ENCODE measurements at regions not wholly inside any gene's neighbourhood (a gene's known extent, or its start where the extent isn't known, plus 50 kb on each side); places are given as distances from the start of the nearest gene placed in this dataset.

- DNase-seq (ENCODE audit: low read depth, low spot score) (no peak), FAIRE-seq (no peak), ATAC-seq (no peak)
- intact Hi-C loops (cut with micrococcal nuclease; ENCODE audit: unreplicated experiment) (no loop called here), in situ Hi-C loops (cut with MboI) (no loop called here)
- 30% methylated on average over 5 of the region's 5 CpGs for WGBS (ENCODE audit: insufficient coverage, insufficient replicate concordance, low lambda C conversion rate, missing lambda C conversion rate)
- Histone ChIP-seq H3K4me1 (ENCODE audit: control insufficient read depth, insufficient read depth, low read length) (peaks cover 4% of the 10 kb centered on the region; the same call in 1 of the 2 replicates), H4K20me1 (ENCODE audit: control insufficient read depth, insufficient read depth) (no peaks in the 10 kb centered on the region), H3K4me2 (ENCODE audit: control insufficient read depth, insufficient read depth) (no peak overlapping the region), H3K36me3 (ENCODE audit: control insufficient read depth in 2 of 2, insufficient read depth in 2 of 2, low read length in 1 of 2) (no peaks in the 10 kb centered on the region), H3K9ac (ENCODE audit: control insufficient read depth, insufficient read depth, low read length) (no peak overlapping the region), H3K4me3 (no peak overlapping the region), H3K9me3 (replicated peaks; ENCODE audit: control insufficient read depth, insufficient read depth, low read length) (no peaks in the 10 kb centered on the region), H3K27ac (ENCODE audit: control insufficient read depth, insufficient read depth) (no peak overlapping the region), H3K27me3 (replicated peaks in 1 of 2; ENCODE audit: control insufficient read depth in 2 of 2, insufficient read depth in 2 of 2, low read length in 1 of 2) (no peaks in the 10 kb centered on the region; a peak in 1 of 4 replicates), H3K79me2 (ENCODE audit: control insufficient read depth, insufficient read depth, low read length) (no peaks in the 10 kb centered on the region), H2AFZ (ENCODE audit: control insufficient read depth, low read depth, low read length) (no peak overlapping the region)
- ChIA-PET RAD21 (ENCODE audit: unreplicated experiment) (no interaction called here), CTCF (interaction anchor here (0.8 to 1.2 kb wide), 2 partner anchors 10 to 12 kb away, joined by 3 read pairs; no protein-coding TSS in a partner anchor), POLR2A (no interaction called here), SMC1A (ENCODE audit: uncharacterized antibody, unreplicated experiment) (interaction anchor here (1.5 kb wide), 1 partner anchor 244 kb away, joined by 3 read pairs; no protein-coding TSS in a partner anchor)
- BruUV-seq (replicated peaks), result no TSS peak
- no peak for TF ChIP-seq ZNF687 (IDR thresholded peaks at IDR 0.05)
- TF ChIP-seq CHD2 (IDR thresholded peaks at IDR 0.05; ENCODE audit: borderline replicate concordance, low read depth, low read length), result no peak
- no peak for TF ChIP-seq NFYB (IDR thresholded peaks at IDR 0.05; ENCODE audit: insufficient read depth, low read depth, low read length)
- TF ChIP-seq TCF12 (IDR thresholded peaks at IDR 0.05; ENCODE audit: low read depth, low read length), result no peak
- no peak for TF ChIP-seq EED (IDR thresholded peaks at IDR 0.05; ENCODE audit: low read depth)
- no peak for TF ChIP-seq PAX8 (IDR thresholded peaks at IDR 0.05)
- no peak for TF ChIP-seq MYC (IDR thresholded peaks at IDR 0.05; ENCODE audit: insufficient read depth, insufficient read length, insufficient replicate concordance, low read length, severe bottlenecking)
- no peak for TF ChIP-seq CHD4 (IDR thresholded peaks at IDR 0.05)
- no peak for TF ChIP-seq MEF2B (IDR thresholded peaks at IDR 0.05; ENCODE audit: partially characterized antibody, poor library complexity, severe bottlenecking)
- no peak for TF ChIP-seq SREBF2 (IDR thresholded peaks at IDR 0.05; ENCODE audit: low read length)
- no peak for TF ChIP-seq POLR2AphosphoS2 (IDR thresholded peaks at IDR 0.05; ENCODE audit: low read depth, low read length)
- no peak for TF ChIP-seq RELB (IDR thresholded peaks at IDR 0.05; ENCODE audit: low read depth)
- no peak for TF ChIP-seq MYB (IDR thresholded peaks at IDR 0.05; ENCODE audit: borderline replicate concordance, low read depth, low read length)
- no peak for TF ChIP-seq MAX (IDR thresholded peaks at IDR 0.05; ENCODE audit: low read depth, low read length)
- TF ChIP-seq SMAD5 (IDR thresholded peaks at IDR 0.05; ENCODE audit: low read depth), result no peak
- no peak for TF ChIP-seq GABPA (IDR thresholded peaks at IDR 0.05; ENCODE audit: low read depth)
Observed at GRCh38 chr11:34830035-34830434, 86.1 kb downstream of the APIP start.

All from GM12878 (cell line).